Tibial nerve (tissue), 4 donors: ENCODE measurements at regions not wholly inside any gene's neighbourhood (a gene's known extent, or its start where the extent isn't known, plus 50 kb on each side); places are given as distances from the start of the nearest gene placed in this dataset.

Experiments used
- DNase-seq, 2 donors: peaks; one replicate each; pipeline ENCODE4 v3.0.0-alpha.2; 2019; ENCODE audit warnings: low spot score in 2 of 2
- H3K27ac ChIP-seq, 4 donors: fragments of 200-600 bp; sonication (generic) in 3 of 4; one replicate each; pipeline ENCODE4 v1.5.1; 2017 to 2019; ENCODE audit warnings: mild to moderate bottlenecking in 1 of 4
- H3K27me3 ChIP-seq, 2 donors: fragments of 200-600 bp; sonication (generic) in 1 of 2; one replicate each; pipeline versions ENCODE4 v1.5.1 to v1.6.0; 2017 to 2019
- H3K36me3 ChIP-seq, 3 donors: fragments of 200-600 bp; sonication (generic); one replicate each; pipeline ENCODE4 v1.5.1; 2018 to 2019
- H3K4me1 ChIP-seq, 4 donors: fragments of 200-600 bp; sonication (generic) in 3 of 4; one replicate each; pipeline ENCODE4 v1.5.1; 2017 to 2019
- H3K4me3 ChIP-seq, 4 donors: fragments of 200-600 bp; sonication (generic) in 3 of 4; one replicate each; pipeline ENCODE4 v1.5.1; 2017 to 2019; ENCODE audit warnings: mild to moderate bottlenecking in 1 of 4, moderate library complexity in 1 of 4
- H3K9me3 ChIP-seq, 4 donors: fragments of 200-600 bp; sonication (generic) in 3 of 4; one replicate each; pipeline ENCODE4 v1.5.1; 2017 to 2019
- EP300 ChIP-seq, 2 donors: sonication (generic); formaldehyde crosslinking; IDR thresholded peaks; one replicate each; pipeline ENCODE4 v1.6.1; 2017; ENCODE audit warnings: antibody characterized with exemption in 2 of 2, mild to moderate bottlenecking in 1 of 2
- POLR2A ChIP-seq, 2 donors: fragments of 450-650 bp; IDR thresholded peaks; one replicate each; pipeline ENCODE4 v1.6.1; 2017; ENCODE audit warnings: antibody characterized with exemption in 2 of 2, mild to moderate bottlenecking in 2 of 2, moderate library complexity in 2 of 2
- WGBS, 2 donors: methylation state at CpG; one replicate each; pipeline ENCODE4 v1.1.5; 2018; 5-methylcytosine and 5-hydroxymethylcytosine counted together
- TF ChIP-seq, protein P1 (sequence below), 5 experiments: fragments of 200-600 bp in 3 of 5; fragments of 450-650 bp in 2 of 5; sonication (generic) in 3 of 5; IDR thresholded peaks; one replicate each; pipeline ENCODE4 v1.5.1; 2016 to 2019; ENCODE audit warnings: antibody characterized with exemption in 5 of 5, mild to moderate bottlenecking in 3 of 5, moderate library complexity in 2 of 5

DNA sequence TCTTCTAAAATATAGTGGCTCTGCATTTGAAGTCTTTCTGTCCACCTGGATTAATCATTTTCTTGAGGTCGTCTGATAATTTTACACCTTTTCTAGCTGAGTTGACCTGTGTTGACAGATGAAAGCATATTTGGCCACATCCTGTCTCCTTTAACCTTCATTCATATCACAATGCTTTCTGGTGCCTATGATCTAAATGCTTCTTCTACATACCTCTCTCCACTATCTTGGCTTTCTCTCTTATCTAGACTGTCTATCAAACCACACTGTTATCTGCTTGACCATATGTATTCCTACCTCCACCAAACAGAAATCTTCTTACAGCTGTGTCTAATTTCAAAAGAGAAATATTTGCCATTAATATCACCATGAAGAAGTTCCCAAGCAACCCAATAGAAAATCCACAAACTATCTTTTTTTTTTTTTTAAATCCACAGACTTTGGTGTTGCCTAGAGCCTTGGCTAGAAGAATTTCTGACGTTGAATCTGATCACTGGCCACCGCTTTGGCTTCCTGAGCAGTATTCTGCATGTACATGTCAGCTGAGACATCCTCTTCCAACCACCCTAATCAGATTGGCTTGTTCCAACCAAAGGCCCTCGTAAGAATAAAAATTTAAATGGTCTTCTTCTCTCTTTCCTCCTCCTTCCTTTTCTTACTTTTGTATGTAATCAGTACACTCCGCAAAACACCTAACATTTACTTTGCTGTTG is 66.3 kb upstream of the SP4 start:
- TF ChIP-seq, protein P1, sequence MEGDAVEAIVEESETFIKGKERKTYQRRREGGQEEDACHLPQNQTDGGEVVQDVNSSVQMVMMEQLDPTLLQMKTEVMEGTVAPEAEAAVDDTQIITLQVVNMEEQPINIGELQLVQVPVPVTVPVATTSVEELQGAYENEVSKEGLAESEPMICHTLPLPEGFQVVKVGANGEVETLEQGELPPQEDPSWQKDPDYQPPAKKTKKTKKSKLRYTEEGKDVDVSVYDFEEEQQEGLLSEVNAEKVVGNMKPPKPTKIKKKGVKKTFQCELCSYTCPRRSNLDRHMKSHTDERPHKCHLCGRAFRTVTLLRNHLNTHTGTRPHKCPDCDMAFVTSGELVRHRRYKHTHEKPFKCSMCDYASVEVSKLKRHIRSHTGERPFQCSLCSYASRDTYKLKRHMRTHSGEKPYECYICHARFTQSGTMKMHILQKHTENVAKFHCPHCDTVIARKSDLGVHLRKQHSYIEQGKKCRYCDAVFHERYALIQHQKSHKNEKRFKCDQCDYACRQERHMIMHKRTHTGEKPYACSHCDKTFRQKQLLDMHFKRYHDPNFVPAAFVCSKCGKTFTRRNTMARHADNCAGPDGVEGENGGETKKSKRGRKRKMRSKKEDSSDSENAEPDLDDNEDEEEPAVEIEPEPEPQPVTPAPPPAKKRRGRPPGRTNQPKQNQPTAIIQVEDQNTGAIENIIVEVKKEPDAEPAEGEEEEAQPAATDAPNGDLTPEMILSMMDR (IDR thresholded peaks at IDR 0.05), result no peak
- TF ChIP-seq POLR2A (IDR thresholded peaks at IDR 0.05) (no peak), EP300 (IDR thresholded peaks at IDR 0.05) (no peak)
- Histone ChIP-seq H3K36me3 (no peaks in the 10 kb centered on the region), H3K4me1 (no peaks in the 10 kb centered on the region), H3K4me3 (no peak overlapping the region), H3K27ac (no peak overlapping the region), H3K27me3 (no peaks in the 10 kb centered on the region), H3K9me3 (no peaks in the 10 kb centered on the region)
- 78 to 82% methylated on average over 5 of the region's 5 CpGs for WGBS, 2 donors
- no peak for DNase-seq

DNA sequence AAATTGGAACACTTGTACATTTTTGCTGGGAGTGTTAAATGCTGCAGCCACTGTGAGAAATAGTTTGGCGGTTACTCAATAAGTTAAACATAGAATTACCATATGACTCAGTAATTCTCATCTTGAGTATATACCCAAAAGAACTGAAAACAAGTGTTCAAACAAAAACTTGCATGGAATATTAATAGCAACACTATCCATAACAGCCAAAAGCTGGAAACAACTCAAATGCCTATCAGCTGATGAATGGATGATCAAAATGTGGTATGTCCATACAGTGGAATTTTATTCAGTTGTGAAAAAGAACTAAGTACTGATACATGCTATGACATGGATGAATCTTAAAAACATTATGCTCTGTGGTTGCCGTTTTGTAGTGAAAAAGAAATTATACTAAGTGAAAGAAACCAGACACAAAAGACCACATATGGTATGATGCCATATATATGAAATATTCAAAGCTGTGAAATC is 63.0 kb upstream of the SP4 start:
- Histone ChIP-seq H3K27me3 (no peaks in the 10 kb centered on the region), H3K9me3 (no peaks in the 10 kb centered on the region), H3K36me3 (no peaks in the 10 kb centered on the region), H3K27ac (no peak overlapping the region), H3K4me3 (no peak overlapping the region), H3K4me1 (no peaks in the 10 kb centered on the region)
- TF ChIP-seq POLR2A (IDR thresholded peaks at IDR 0.05) (no peak), EP300 (IDR thresholded peaks at IDR 0.05) (no peak)
- TF ChIP-seq, protein P1 (IDR thresholded peaks at IDR 0.05), result no peak
- 79 to 90% methylated on average over 2 of the region's 2 CpGs for WGBS, 2 donors
- no peak for DNase-seq

DNA sequence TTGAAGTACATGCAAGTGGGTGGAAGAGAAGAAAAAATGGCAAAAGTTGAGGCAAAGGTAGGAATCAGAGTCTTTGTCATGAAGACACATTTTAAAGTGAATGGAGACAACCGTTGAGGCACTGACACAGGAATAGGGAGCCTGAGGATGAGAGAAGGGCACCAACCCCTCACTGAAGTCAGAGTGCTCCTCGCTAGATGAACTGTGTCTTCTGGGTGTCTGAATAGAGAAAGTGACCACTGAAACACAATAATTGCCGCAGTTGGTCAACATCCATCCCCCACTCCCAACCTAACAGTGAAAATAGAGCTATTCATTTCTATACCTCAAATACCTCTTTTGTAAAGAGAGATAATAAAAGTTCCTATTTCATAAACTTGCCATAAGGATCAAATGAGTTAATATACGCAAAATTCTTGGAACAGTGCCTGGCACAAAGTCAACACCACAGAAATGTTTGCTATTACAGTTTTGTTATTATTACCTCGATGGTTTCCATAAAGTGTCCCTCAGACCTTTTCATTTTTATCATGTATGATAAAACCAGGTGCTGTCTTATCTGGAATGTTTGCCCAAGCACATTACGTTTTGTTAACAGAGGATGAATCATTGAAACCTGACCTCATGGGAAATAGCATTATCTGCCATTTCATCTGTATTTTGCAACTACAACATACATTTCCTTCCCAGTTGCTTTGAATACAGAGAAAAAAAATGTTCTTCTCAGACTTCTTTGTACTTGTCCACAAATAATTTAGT is 61.8 kb upstream of the SP4 start:
- Histone ChIP-seq H3K27ac (no peak overlapping the region), H3K4me1 (no peaks in the 10 kb centered on the region), H3K4me3 (no peak overlapping the region), H3K27me3 (no peaks in the 10 kb centered on the region), H3K9me3 (no peaks in the 10 kb centered on the region), H3K36me3 (no peaks in the 10 kb centered on the region)
- 46 to 47% methylated on average over 6 of the region's 6 CpGs for WGBS, 2 donors
- no peak for TF ChIP-seq EP300 (IDR thresholded peaks at IDR 0.05)
- no peak for DNase-seq

DNA sequence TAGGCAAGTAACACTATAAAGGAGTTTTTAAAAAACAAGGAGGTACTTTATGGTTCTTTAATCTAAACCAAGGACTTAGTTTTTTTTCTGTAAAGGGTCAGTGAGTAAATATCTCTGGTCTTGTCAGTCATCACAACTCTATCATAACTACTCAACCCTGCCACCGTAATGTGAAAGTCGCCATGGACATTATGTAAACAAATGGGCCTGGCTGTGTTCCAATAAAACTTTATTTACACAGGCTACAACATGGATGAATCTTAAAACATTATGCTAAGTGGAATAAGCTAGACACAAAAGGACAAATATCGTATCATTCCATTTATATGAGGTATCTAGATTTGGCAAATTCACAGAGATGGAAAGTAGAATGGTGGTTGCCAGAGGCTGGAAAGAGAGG is 60.8 kb upstream of the SP4 start:
- WGBS, 2 donors, result 73 to 86% methylated on average over 3 of the region's 3 CpGs
- TF ChIP-seq, protein P1 (IDR thresholded peaks at IDR 0.05), result no peak
- TF ChIP-seq EP300 (IDR thresholded peaks at IDR 0.05) (no peak), POLR2A (IDR thresholded peaks at IDR 0.05) (no peak)

DNA sequence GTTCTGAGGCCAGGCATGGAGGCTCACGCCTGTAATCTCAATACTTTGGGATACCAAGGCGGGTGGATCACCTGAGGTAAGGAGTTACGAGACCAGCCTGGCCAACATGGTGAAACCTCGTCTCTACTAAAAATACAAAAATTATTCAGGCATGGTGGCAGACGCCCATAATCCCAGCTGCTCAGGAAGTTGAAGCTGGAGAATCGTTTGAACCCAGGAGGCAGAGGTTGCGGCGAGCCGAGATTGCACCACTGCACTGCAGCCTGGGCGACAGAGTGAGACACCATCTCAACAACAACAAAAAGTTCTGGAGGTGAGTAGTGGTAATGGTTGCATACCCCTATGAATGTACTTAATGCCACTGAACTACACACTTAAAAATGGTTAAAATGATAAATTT is 60.3 kb upstream of the SP4 start:
- Histone ChIP-seq H3K4me3 (no peak overlapping the region), H3K36me3 (no peaks in the 10 kb centered on the region), H3K27ac (no peak overlapping the region), H3K27me3 (no peaks in the 10 kb centered on the region), H3K9me3 (no peaks in the 10 kb centered on the region), H3K4me1 (no peaks in the 10 kb centered on the region)
- 89 to 91% methylated on average over 10 of the region's 10 CpGs for WGBS, 2 donors
- DNase-seq, result no peak
- TF ChIP-seq EP300 (IDR thresholded peaks at IDR 0.05), result no peak
- no peak for TF ChIP-seq POLR2A (IDR thresholded peaks at IDR 0.05)
- TF ChIP-seq, protein P1 (IDR thresholded peaks at IDR 0.05), result no peak

More for the DNA sequence above, 60.8 kb upstream of the SP4 start:
- H3K4me1 ChIP-seq, result no peaks in the 10 kb centered on the region
- no peaks in the 10 kb centered on the region for H3K36me3 ChIP-seq
- no peaks in the 10 kb centered on the region for H3K9me3 ChIP-seq
- DNase-seq, result no peak
- no peaks in the 10 kb centered on the region for H3K27me3 ChIP-seq
- no peak overlapping the region for H3K27ac ChIP-seq
- H3K4me3 ChIP-seq, result no peak overlapping the region
